IPS-18a (cell line): ENCODE measurements at regions not wholly inside any gene's neighbourhood (a gene's known extent, or its start where the extent isn't known, plus 50 kb on each side); places are given as distances from the start of the nearest gene placed in this dataset.

Experiments
- H3K27ac ChIP-seq: one replicate; pipeline ENCODE4 v1.5.1; 2013; ENCODE audit warnings: low read length
- H3K27me3 ChIP-seq: one replicate; pipeline ENCODE4 v1.6.1; 2013; ENCODE audit warnings: mild to moderate bottlenecking, low read length; ENCODE audit not compliant: control insufficient read depth, insufficient read depth
- H3K36me3 ChIP-seq: one replicate; pipeline ENCODE4 v1.6.1; 2013; ENCODE audit warnings: low read depth, low read length; ENCODE audit not compliant: control insufficient read depth
- H3K4me1 ChIP-seq: one replicate; pipeline ENCODE4 v1.6.1; 2013; ENCODE audit warnings: low read depth, low read length; ENCODE audit not compliant: control insufficient read depth
- H3K4me3 ChIP-seq: one replicate; pipeline ENCODE4 v1.5.1; 2013; ENCODE audit warnings: low read length
- H3K9ac ChIP-seq: one replicate; pipeline ENCODE4 v1.6.1; 2013; ENCODE audit warnings: mild to moderate bottlenecking, low read length, moderate library complexity
- H3K9me3 ChIP-seq: one replicate; pipeline ENCODE4 v1.6.1; 2013; ENCODE audit warnings: low read depth, low read length; ENCODE audit not compliant: control insufficient read depth

- Histone ChIP-seq H3K9ac (no peak overlapping the region), H3K4me3 (no peak overlapping the region), H3K36me3 (no peaks in the 10 kb centered on the region), H3K4me1 (no peaks in the 10 kb centered on the region), H3K27ac (no peak overlapping the region), H3K9me3 (no peaks in the 10 kb centered on the region), H3K27me3 (no peaks in the 10 kb centered on the region)
These were observed 555.8 kb upstream of the CDH9 start for GRCh38 chr5:27594141-27594540.

- H3K9me3 ChIP-seq, result no peaks in the 10 kb centered on the region
- no peaks in the 10 kb centered on the region for H3K4me1 ChIP-seq
- H3K27me3 ChIP-seq, result no peaks in the 10 kb centered on the region
- no peak overlapping the region for H3K9ac ChIP-seq
- H3K36me3 ChIP-seq, result no peaks in the 10 kb centered on the region
- no peak overlapping the region for H3K27ac ChIP-seq
- H3K4me3 ChIP-seq, result no peak overlapping the region
These were observed 553.8 kb upstream of the CDH9 start for GRCh38 chr5:27592231-27592630.

- H3K27me3 ChIP-seq, result no peaks in the 10 kb centered on the region
- no peaks in the 10 kb centered on the region for H3K36me3 ChIP-seq
- no peak overlapping the region for H3K4me3 ChIP-seq
- H3K9me3 ChIP-seq, result no peaks in the 10 kb centered on the region
- no peak overlapping the region for H3K27ac ChIP-seq
- H3K9ac ChIP-seq, result no peak overlapping the region
- no peaks in the 10 kb centered on the region for H3K4me1 ChIP-seq
These were observed 552.1 kb upstream of the CDH9 start for GRCh38 chr5:27590503-27590902.

GRCh38 chr5:27578279-27578678, 539.9 kb upstream of the CDH9 start:
- Histone ChIP-seq H3K9ac (no peak overlapping the region), H3K9me3 (no peaks in the 10 kb centered on the region), H3K27me3 (no peaks in the 10 kb centered on the region), H3K27ac (no peak overlapping the region), H3K4me1 (no peaks in the 10 kb centered on the region), H3K36me3 (no peaks in the 10 kb centered on the region), H3K4me3 (no peak overlapping the region)

GRCh38 chr5:27571681-27572080, 533.3 kb upstream of the CDH9 start:
- no peak overlapping the region for H3K9ac ChIP-seq
- no peaks in the 10 kb centered on the region for H3K36me3 ChIP-seq
- no peak overlapping the region for H3K4me3 ChIP-seq
- no peaks in the 10 kb centered on the region for H3K9me3 ChIP-seq
- no peaks in the 10 kb centered on the region for H3K27me3 ChIP-seq
- no peak overlapping the region for H3K27ac ChIP-seq
- H3K4me1 ChIP-seq, result no peaks in the 10 kb centered on the region

- Histone ChIP-seq H3K9me3 (no peaks in the 10 kb centered on the region), H3K9ac (no peak overlapping the region), H3K27me3 (no peaks in the 10 kb centered on the region), H3K27ac (no peak overlapping the region), H3K4me3 (no peak overlapping the region), H3K36me3 (no peaks in the 10 kb centered on the region), H3K4me1 (no peaks in the 10 kb centered on the region)
These were observed 530.4 kb upstream of the CDH9 start for GRCh38 chr5:27568811-27569210.

- Histone ChIP-seq H3K27ac (no peak overlapping the region), H3K4me1 (no peaks in the 10 kb centered on the region), H3K9me3 (no peaks in the 10 kb centered on the region), H3K36me3 (no peaks in the 10 kb centered on the region), H3K9ac (no peak overlapping the region), H3K27me3 (no peaks in the 10 kb centered on the region), H3K4me3 (no peak overlapping the region)
These were observed 523.0 kb upstream of the CDH9 start for GRCh38 chr5:27561408-27561807.

GRCh38 chr5:27548484-27548883, 510.1 kb upstream of the CDH9 start:
- Histone ChIP-seq H3K4me3 (no peak overlapping the region), H3K27me3 (no peaks in the 10 kb centered on the region), H3K4me1 (peaks cover 22% of the 10 kb centered on the region), H3K9ac (no peak overlapping the region), H3K9me3 (no peaks in the 10 kb centered on the region), H3K27ac (no peak overlapping the region), H3K36me3 (no peaks in the 10 kb centered on the region)

- no peak overlapping the region for H3K4me3 ChIP-seq
- no peaks in the 10 kb centered on the region for H3K36me3 ChIP-seq
- H3K4me1 ChIP-seq, result peaks cover 3% of the 10 kb centered on the region
- H3K27ac ChIP-seq, result no peak overlapping the region
- H3K9me3 ChIP-seq, result no peaks in the 10 kb centered on the region
- H3K9ac ChIP-seq, result no peak overlapping the region
- H3K27me3 ChIP-seq, result no peaks in the 10 kb centered on the region
These were observed 496.7 kb upstream of the CDH9 start for GRCh38 chr5:27535031-27535557.

- Histone ChIP-seq H3K27me3 (no peaks in the 10 kb centered on the region), H3K36me3 (no peaks in the 10 kb centered on the region), H3K4me1 (peaks cover 3% of the 10 kb centered on the region), H3K27ac (no peak overlapping the region), H3K9me3 (no peaks in the 10 kb centered on the region), H3K9ac (no peak overlapping the region), H3K4me3 (no peak overlapping the region)
These were observed 493.9 kb upstream of the CDH9 start for GRCh38 chr5:27532305-27532704.

- no peak overlapping the region for H3K9ac ChIP-seq
- H3K4me1 ChIP-seq, result no peaks in the 10 kb centered on the region
- H3K9me3 ChIP-seq, result no peaks in the 10 kb centered on the region
- no peaks in the 10 kb centered on the region for H3K36me3 ChIP-seq
- no peak overlapping the region for H3K27ac ChIP-seq
- no peaks in the 10 kb centered on the region for H3K27me3 ChIP-seq
- no peak overlapping the region for H3K4me3 ChIP-seq
These were observed 486.1 kb upstream of the CDH9 start for GRCh38 chr5:27524515-27524914.

GRCh38 chr5:27523629-27524028, 485.2 kb upstream of the CDH9 start:
- Histone ChIP-seq H3K27me3 (no peaks in the 10 kb centered on the region), H3K9ac (no peak overlapping the region), H3K9me3 (no peaks in the 10 kb centered on the region), H3K4me1 (no peaks in the 10 kb centered on the region), H3K4me3 (no peak overlapping the region), H3K36me3 (no peaks in the 10 kb centered on the region), H3K27ac (no peak overlapping the region)
